Uterus (tissue), 3 donors: ENCODE measurements at regions not wholly inside any gene's neighbourhood (a gene's known extent, or its start where the extent isn't known, plus 50 kb on each side); places are given as distances from the start of the nearest gene placed in this dataset.

ENCODE experiments used
- DNase-seq, 2 donors: peaks; one replicate each; pipeline ENCODE4 v3.0.0-alpha.2; 2019 to 2020
- H3K27ac ChIP-seq, 2 donors: fragments of 200-600 bp; sonication (generic); 1 replicate in 1 of 2; 2 replicates in 1 of 2; pipeline ENCODE4 v1.5.1; 2016 to 2018
- H3K27me3 ChIP-seq, 2 donors: fragments of 200-600 bp; sonication (generic); one replicate each; pipeline ENCODE4 v1.5.1; 2018 to 2019; ENCODE audit warnings: control low read depth in 1 of 2
- H3K36me3 ChIP-seq, 2 donors: fragments of 200-600 bp; sonication (generic); one replicate each; pipeline ENCODE4 v1.5.1; 2019; ENCODE audit warnings: control low read depth in 1 of 2
- H3K4me1 ChIP-seq, 2 donors: fragments of 200-600 bp; sonication (generic); one replicate each; pipeline ENCODE4 v1.5.1; 2018 to 2019; ENCODE audit warnings: control low read depth in 1 of 2
- H3K4me3 ChIP-seq, 2 donors: fragments of 200-600 bp; sonication (generic); 1 replicate in 1 of 2; 2 replicates in 1 of 2; pipeline ENCODE4 v1.5.1; 2018 to 2019; ENCODE audit warnings: mild to moderate bottlenecking in 1 of 2
- H3K9me3 ChIP-seq, 2 donors: fragments of 200-600 bp; sonication (generic); one replicate each; pipeline ENCODE4 v1.5.1; 2019; ENCODE audit warnings: control low read depth in 1 of 2
- CTCF ChIP-seq, 4 experiments: fragments of 200-600 bp in 2 of 4; fragments of 450-650 bp in 2 of 4; sonication (generic) in 2 of 4; IDR thresholded peaks; one replicate each; pipeline ENCODE4 v1.5.1; 2016 to 2019; ENCODE audit warnings: antibody characterized with exemption in 4 of 4, mild to moderate bottlenecking in 2 of 4, moderate library complexity in 1 of 4
- POLR2A ChIP-seq, 2 donors: fragments of 450-650 bp; IDR thresholded peaks; one replicate each; pipeline ENCODE4 v1.6.1; 2016; ENCODE audit warnings: antibody characterized with exemption in 2 of 2, mild to moderate bottlenecking in 1 of 2, moderate library complexity in 1 of 2
- intact Hi-C: fragments of 100-400 bp; cut with DNase I; formaldehyde crosslinking; loops from one replicate; pipeline ENCODE4 v1.15.1; 2023; ENCODE audit warnings: low total_unique reads
- donor health status: DM: yes; HTN: yes; CAD: no.

- Histone ChIP-seq H3K9me3 (no peaks in the 10 kb centered on the region), H3K36me3 (no peaks in the 10 kb centered on the region), H3K27ac (no peak overlapping the region), H3K4me1 (no peaks in the 10 kb centered on the region), H3K27me3 (no peaks in the 10 kb centered on the region), H3K4me3 (no peak overlapping the region)
- no peak for TF ChIP-seq CTCF (IDR thresholded peaks at IDR 0.05)
- TF ChIP-seq POLR2A (IDR thresholded peaks at IDR 0.05) = no peak
- intact Hi-C loops = no loop called here
- DNase-seq = no peak
Observed at GRCh38 chr4:114279711-114280110, 300.3 kb upstream of the ARSJ start.

- no peaks in the 10 kb centered on the region for H3K4me1 ChIP-seq
- H3K4me3 ChIP-seq = no peak overlapping the region
- H3K9me3 ChIP-seq = no peaks in the 10 kb centered on the region
- H3K36me3 ChIP-seq = no peaks in the 10 kb centered on the region
- no peaks in the 10 kb centered on the region for H3K27me3 ChIP-seq
- DNase-seq = no peak
- H3K27ac ChIP-seq = no peak overlapping the region
- no peak for TF ChIP-seq POLR2A (IDR thresholded peaks at IDR 0.05)
- TF ChIP-seq CTCF (IDR thresholded peaks at IDR 0.05) = no peak
- intact Hi-C loops = no loop called here
Observed at GRCh38 chr4:114280645-114281044, 301.2 kb upstream of the ARSJ start.

GRCh38 chr4:114281164-114281960 lies 301.9 kb upstream of the ARSJ start:
- intact Hi-C loops = no loop called here
- DNase-seq = no peak

GRCh38 chr4:114282937-114283336 lies 303.5 kb upstream of the ARSJ start:
- no peak for DNase-seq
- Histone ChIP-seq H3K9me3 (no peaks in the 10 kb centered on the region), H3K27ac (no peak overlapping the region), H3K4me1 (no peaks in the 10 kb centered on the region), H3K36me3 (no peaks in the 10 kb centered on the region), H3K27me3 (no peaks in the 10 kb centered on the region), H3K4me3 (no peak overlapping the region)
- TF ChIP-seq CTCF (IDR thresholded peaks at IDR 0.05) (no peak), POLR2A (IDR thresholded peaks at IDR 0.05) (no peak)
- intact Hi-C loops = no loop called here

More at GRCh38 chr4:114281164-114281960, 301.9 kb upstream of the ARSJ start:
- no peaks in the 10 kb centered on the region for H3K4me1 ChIP-seq
- TF ChIP-seq POLR2A (IDR thresholded peaks at IDR 0.05) (no peak), CTCF (IDR thresholded peaks at IDR 0.05) (no peak)
- H3K27me3 ChIP-seq = no peaks in the 10 kb centered on the region
- no peak overlapping the region for H3K27ac ChIP-seq
- H3K36me3 ChIP-seq = no peaks in the 10 kb centered on the region
- H3K9me3 ChIP-seq = no peaks in the 10 kb centered on the region
- no peak overlapping the region for H3K4me3 ChIP-seq

- Histone ChIP-seq H3K27me3 (no peaks in the 10 kb centered on the region), H3K27ac (no peak overlapping the region), H3K36me3 (no peaks in the 10 kb centered on the region), H3K4me1 (no peaks in the 10 kb centered on the region), H3K4me3 (no peak overlapping the region), H3K9me3 (no peaks in the 10 kb centered on the region)
- no peak for TF ChIP-seq CTCF (IDR thresholded peaks at IDR 0.05)
- intact Hi-C loops = no loop called here
- no peak for DNase-seq
Observed at GRCh38 chr4:114284629-114285028, 305.2 kb upstream of the ARSJ start.
